GM21423 (cell line): ENCODE measurements at regions not wholly inside any gene's neighbourhood (a gene's known extent, or its start where the extent isn't known, plus 50 kb on each side); places are given as distances from the start of the nearest gene placed in this dataset.

Experiments used
- ATAC-seq: cut with Tn5 transposase; IDR thresholded peaks from one replicate; pipeline ENCODE4 v1.9.1; 2021; ENCODE audit warnings: mild to moderate bottlenecking, moderate library complexity; ENCODE audit not compliant: unreplicated experiment

DNA sequence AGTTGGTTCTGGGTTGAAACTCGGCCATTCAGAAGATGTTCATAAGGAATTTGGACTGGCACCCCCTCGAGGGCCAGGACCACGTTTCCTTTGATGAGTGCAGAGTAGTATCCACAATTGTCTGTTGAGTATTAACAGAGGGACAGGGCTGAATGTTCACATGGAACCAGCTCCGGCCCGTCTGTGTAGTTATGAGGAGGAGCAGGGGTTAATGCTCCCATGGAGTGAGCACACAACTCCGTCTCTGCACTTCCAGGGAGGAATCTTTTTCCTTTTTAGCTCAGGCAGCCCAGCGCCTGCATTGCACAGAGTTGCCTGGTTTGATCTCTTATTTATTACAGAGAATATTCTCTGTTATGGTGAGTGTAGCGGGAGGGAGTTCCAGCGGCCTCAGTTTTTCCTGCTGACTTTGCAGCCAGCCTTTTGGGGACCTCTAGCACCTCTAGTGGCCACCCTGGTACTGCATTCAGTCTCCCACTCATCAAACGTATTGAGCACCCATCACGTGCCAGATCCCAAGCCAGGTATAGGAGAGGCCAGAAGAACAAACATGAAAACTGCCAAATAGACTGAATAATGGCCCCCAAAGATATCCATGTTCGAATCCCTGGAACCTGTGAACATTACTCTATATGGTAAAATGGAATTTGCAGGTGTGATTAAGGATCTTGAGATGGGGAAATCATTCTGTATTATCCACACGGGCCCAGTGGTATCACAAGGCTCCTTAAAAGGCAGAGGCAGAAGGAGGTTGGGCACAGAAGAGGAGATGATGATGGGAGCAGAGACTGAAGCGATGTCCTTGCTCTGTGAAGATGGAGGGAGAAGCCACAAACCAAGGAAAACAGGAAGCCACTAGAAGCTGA is 167.7 kb upstream of the CSF3R start:
- no peak for ATAC-seq

DNA sequence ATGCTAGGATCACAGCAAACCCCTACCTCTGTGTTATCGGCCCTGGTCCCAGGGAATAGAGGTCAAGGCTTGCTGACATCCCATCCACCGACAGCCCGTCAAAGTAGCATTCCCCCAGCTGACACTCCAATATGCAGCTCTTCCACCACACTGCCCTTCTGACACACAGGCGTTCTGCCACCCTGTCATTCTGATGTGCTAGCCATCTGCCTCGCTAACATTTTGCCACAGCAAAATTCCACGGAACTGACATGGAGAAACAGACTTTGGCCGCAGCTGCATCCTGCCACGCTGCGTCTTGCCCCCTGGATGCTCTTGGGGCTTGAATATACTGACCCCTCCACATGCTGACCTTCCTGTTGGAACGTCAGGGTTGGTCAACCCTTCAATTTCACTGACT is 163.2 kb upstream of the CSF3R start:
- ATAC-seq = no peak

DNA sequence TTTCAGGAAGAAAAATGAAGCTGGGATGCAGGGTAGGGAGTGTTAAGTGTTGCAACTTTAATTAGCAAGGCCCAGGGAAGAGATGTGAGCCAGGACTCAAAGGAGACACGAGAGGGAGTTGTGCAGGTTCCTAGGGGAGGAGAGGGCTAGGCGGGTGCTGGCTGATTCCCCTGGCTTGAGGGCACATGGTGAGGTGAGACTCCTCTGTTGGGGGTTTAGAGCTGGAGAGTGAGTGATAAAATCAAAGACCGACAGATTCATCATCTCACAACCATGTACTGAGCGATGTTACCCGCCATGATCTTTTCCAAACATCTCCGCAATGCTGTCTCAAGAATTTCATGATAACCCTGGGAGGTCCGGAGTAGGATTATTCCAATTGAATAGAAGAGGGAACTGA is 161.8 kb upstream of the CSF3R start:
- ATAC-seq = no peak

DNA sequence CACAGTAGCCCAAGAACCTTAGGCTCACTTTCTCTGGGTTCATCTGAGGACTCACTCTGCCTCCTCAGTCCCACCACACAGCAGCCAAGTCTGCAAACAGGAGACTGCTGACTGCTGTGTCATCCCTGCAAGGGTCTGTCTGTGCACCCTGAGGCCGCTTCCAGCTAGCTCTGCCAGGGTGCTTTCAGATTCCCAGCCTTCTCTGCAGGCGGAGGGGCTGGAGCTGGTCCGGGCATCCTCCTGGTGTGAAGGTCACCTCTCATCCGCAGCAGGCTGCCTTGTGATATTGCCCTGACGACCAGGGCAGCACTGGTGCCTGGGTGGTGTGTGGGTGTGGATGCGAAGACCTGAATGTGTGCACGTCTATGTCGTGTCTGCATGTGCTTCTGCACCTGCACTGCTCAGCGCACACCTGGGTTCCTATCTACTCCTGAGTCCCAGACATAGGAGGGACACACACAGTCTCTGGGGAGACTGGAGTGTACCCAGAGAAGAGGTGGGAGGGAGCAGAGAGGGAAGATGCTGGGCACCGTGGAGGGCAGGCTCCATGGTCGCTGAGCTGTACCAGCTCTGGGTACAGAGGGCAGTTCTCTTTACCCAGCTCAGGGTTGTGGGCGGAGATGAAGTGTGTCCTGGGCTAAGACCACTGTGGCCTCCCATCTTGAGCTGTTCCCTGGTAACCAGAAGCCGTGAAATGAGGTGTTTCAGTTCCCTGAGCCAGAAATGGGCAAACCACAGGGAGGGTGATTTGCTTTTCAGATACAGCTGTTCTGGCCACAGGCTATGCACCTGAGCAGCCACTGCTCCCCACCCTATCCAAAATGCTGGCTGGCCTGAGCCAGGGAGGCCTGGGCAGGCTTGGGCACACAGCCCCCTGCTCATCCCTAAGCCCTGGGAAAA is 160.9 kb upstream of the CSF3R start:
- no peak for ATAC-seq

DNA sequence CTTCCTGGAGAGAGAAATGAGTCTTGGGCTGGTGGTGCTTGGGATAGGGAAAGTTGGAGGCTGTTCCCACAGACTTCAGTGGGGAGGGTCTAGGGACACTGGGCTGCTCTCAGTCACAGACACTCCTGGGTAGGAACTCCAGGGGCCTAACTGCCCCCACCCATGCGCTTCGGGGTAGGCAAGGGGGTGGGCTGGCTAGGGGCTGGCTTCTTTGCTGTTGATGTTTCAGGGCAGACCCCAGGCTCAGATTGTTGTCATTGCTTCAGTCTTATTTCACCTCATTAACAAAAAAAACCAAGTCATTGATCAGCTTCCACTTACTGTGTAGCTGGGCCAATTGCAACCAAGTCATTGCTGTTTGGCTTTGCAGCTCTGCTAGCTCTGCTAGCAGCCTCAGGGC is 160.1 kb upstream of the CSF3R start:
- ATAC-seq = no peak

DNA sequence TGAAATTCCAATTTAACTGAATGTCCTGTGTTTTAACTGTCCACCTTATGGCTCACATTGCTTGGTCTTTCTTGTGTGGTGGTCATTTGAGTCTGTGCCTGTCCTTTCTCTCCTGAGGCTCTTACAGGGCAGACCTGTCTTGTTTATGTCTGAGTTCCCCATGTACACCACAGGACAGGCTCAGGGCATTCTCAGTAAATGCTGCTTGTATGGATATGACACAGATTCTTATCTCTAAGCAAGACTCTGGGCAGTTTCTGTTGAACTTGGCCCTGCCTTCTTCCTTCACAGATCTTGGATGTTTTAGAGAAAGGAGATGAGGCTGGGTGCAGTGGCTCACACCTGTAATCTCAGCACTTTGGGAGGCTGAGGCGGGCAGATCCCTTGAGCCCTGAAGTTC is 159.1 kb upstream of the CSF3R start:
- no peak for ATAC-seq

DNA sequence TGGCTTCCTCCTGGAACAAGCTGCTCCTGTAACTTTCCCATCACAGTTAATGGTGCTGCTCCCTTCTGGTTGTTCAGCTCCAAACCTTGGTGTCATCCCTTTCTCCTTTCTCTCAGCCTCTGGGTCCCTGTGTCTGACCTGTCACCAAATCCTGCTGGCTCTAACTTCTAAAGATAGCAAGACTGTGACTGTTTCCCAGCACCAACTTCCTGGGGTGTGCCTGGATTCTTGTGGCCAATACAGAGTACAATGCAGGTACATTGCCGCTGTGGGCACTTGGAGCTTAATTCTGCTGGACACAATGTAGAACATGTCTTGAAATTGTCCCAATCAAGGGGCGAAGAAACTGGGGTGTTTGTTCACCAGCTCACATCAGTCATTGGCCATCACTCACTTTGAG is 156.7 kb upstream of the CSF3R start:
- no peak for ATAC-seq

DNA sequence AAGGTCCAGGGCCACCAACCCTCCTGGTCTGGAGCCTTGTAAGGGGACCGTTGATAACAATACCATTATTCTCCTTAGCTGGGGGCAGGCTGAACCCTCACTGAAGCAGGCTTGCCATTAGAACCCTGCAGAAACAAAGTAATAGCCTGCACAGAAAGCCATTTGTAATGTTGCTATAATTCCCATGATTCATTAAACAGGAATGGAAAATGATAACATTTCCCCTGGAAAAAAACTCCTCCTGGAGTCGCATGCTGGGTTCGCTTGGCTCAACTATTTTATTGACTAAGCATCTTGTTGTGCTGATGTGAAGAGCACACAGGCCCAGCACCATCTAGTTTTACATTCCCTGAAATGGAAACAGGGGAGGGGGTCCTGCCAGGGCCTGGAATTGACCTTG is 155.6 kb upstream of the CSF3R start:
- no peak for ATAC-seq

DNA sequence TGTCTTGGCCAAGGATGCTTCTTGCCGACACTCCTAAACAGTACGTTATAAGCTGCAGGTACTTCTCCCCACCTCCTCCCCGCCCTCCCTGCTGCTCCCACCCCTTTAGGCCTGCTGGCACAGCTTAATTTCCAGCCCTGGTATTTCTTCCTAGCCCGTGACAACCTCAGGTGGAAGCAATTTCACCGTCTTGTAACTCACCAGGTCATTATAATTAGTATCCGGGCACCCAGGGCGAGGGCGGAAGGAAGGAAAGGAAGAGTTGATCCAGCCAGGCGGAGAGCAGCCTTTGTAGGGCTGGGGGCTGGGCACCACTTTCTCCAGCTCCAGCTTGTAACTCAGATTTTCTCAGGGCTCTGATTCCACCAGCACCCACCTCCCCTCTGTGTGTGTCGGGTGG is 153.5 kb upstream of the CSF3R start:
- no peak for ATAC-seq

DNA sequence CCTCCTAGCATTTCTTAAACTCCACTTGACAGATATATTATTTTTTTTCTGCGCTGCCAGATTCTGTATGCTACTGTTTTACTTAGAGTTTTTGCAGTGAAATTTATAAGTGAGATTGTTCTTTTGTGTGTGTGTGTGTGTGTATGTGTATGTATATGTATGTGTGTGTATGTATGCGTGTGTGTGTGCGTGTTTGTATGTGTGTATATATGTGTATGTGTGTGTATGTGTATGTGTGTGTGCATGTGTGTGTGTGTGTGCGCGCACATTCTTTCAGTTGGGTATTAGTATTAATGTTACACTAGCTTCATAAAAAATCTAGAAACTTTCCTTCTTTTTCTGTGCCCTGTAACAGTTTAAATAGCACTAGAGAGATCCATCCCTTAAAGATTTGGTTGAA is 152.6 kb upstream of the CSF3R start:
- no peak for ATAC-seq

DNA sequence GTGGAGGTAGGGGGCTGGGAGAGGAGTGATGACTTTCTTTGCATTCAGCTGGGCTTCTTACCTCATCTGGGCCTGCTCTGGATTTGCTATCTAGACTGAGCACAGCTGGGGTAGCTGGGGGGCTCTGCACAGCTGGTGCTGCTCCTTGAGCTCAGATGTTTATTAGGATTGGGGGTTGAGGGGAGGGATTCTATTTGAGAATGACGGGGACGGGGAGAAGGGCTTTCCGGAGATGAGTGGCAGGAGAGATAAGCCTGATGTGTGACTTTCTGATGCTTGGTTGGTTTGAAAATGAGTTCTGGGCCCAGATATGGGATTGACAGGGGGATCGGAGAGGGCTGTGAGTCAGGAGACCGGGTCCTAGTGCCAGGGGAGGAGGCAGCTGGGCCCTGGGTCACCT is 146.1 kb upstream of the CSF3R start:
- no peak for ATAC-seq

DNA sequence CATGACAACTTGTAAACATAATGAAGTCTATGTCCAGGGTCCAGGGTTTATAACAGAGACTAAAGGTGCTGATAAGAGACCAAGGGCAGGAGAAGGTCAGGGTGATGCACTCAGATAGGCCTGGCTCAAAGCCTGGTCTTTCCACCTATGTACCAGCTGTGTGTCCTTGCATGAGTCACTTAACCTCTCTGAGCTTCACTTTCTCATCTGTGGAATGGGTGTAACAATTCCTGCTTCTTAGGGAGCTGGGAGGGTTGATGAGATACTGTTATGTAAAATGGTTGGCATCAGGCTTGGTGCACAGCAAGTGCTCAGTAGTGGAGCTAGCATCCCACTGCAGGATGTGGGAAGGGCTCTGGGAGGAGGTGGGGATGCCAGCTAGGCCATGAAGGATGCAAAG is 143.7 kb upstream of the CSF3R start:
- ATAC-seq = no peak

DNA sequence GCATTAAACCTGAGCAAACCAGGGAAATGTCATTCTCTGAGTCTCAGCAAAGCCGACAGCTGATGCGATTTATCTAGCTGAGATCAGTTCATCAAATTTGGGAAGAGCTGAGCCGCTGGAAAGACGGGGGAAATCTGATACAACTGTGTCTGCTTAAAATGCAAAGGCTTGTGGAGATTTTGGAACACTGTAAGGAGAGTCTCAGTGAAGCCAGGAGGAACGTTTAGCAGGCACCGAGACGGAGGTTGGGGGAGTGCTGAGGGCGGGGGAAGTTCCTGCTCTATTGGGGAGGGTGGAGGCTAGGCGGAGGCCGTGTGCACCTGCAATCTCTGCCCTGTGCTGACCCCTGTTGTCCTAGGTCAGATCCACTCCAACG is 143.2 kb upstream of the CSF3R start:
- ATAC-seq = no peak

DNA sequence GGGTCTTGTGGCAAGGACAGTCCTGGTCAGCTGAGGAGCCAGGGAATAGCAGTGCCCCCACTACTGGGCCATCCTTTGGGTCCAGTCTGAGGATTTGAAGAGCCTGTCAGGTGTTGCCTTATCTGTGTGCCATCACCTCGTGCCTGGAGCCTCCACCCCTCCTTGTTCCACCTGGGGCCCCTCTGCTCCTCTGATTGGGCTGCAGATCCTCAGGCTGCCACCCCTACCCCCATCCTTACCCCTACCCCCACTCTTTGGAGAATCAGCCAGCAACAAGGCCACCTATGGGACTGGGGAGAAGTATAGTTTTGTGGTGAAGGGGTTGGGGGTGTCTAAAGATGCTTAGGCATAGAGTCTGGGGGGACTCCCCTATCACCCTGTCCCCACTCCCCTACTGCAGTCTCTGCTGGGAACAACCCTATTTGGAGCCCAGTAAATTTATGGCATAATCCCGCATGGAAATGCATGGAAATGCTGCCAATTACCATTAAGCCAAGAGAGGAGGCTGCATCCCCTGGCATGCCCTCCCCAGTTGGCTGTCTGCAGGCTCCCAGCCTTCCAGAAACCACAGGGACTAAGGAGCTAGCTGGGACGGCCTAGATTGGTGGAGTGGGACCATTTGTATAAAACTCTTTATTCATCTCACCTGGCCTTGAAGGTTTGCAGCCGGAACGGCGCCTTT is 142.7 kb upstream of the CSF3R start:
- ATAC-seq = no peak

DNA sequence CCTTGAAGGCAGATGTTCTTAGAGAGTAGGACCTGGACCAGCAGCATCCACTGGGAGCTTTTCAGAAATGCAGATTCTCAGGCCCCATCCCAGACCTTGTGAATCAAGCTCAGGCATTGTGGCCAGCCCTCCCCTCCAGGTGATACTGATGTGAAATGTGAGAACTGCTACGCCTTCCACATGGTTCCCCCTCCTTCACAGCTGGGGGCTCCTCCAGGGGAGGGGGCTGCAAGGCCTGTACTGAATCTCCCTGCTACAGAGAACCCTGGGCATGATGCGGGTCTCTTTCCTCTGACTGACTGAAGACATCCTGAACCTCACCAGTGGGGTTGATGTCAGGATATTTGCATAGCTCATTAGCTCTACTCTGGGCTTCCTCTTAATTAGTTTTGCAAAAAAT is 141.8 kb upstream of the CSF3R start:
- no peak for ATAC-seq

DNA sequence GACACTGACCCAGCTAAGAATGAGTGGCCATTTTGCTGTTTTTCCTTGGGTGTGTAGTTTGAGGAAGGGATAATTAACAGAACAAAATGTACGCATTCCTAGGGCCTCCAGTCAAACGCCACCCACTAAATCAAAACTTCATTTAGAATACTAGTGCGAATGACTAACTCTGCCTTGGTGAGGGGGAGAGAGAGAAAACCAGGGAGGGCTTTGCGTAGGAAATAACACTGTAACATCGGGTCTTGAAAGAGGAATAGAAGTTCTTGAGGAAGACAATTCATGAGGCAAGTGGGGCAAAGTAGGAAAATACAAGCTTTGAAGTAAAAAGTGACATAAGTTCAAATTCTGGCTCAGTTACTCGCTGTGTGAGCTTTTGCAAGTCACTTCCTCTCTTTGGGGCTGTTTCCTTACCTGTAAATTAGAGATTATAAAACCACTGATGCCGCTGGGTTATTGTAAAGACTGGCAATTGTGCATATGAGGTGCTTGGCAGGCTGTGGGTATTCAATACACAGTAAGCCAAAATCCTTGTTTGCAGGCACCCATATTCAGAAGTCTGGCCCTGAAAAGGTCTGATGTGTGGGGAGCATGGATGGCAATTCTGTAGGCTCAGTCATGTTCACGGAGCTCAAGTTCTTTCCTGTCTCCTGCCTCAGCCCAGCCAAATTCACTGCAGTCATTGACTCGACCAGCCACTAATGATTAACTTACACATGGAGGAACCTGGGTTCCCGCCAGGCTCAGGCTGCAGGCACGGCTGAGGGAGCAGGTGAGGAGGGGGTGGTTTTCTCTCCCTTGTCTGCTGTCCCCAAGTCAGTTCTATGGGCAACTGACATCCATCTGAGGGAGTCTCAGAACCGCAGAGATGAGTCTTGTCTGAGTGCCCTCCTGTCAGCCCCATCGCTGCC is 140.3 kb upstream of the CSF3R start:
- no peak for ATAC-seq

DNA sequence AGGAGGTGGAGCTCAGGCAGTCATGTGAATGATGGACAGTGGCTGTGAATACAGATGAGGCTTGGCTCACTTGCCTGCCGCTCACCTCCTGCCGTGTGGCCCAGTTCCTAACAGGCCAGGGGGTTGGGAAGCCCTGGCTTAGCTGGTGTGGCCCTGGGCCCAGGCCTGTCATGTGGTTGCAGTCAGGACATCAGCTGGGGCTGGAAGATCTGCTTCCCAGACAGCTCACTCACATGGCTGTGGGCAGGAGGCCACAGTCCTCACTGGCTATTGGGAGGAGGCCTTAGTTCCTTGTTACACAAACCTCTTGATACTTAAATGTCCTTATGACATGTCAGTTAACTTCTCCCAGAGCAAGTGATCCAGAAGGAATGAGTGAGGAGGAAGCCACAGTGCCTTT is 138.8 kb upstream of the CSF3R start:
- ATAC-seq = no peak

DNA sequence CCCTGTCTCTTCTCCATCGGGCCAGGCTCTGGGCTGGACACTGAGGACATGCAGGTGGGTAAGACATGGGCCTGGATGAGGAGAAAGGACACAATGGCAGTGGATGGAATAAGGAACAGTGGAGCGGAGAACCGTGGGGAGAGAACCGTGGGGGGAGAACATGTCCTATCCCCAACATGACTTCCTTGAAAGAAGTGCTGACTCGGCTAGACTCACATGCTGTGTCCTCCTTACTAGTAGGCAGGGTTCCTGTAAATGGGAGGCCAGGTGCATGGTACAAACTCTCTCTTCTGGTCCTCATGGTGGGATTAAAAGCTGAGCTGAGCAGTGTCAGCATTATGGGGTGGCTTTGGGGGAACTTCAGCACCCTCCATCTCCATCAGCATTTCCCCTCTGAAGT is 137.4 kb upstream of the CSF3R start:
- no peak for ATAC-seq

DNA sequence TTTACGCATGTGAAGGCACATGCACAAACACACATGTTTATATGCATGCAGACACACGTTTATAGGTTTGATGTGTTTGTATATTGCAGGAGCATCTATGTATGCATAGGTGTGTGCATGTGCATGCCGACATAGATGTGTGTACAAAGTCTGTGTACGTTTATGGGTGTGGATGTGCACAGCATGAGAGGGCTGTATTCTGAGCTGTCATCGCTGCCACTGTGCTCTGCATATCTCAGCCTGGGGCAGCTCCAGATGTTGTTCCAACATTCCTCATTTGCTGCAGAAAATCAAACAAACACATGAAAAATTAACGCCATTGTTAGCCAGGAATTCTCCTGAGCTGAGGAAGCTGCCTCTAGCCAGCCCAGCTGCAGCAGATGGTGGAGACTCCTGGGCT is 132.3 kb upstream of the CSF3R start:
- no peak for ATAC-seq

DNA sequence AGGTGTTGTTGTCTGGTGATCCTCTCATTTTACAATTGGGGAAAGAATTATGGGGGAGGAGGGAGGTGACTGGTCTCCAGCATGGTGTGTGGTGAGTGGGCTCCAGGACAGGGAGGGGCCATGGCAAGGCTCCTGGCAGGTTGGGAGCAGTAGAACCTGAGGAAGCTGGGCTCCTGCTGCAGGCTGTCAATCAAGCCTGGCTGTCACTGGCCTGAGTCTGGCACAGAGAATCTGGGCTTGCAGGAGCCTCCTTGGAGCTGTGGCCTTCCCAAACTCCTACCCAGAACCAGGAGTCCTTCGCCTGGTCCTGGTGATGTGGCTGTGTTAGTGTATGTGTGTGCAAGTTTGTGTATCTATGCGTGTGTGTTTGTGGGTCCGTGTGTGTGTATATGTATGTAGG is 131.9 kb upstream of the CSF3R start:
- ATAC-seq = no peak

DNA sequence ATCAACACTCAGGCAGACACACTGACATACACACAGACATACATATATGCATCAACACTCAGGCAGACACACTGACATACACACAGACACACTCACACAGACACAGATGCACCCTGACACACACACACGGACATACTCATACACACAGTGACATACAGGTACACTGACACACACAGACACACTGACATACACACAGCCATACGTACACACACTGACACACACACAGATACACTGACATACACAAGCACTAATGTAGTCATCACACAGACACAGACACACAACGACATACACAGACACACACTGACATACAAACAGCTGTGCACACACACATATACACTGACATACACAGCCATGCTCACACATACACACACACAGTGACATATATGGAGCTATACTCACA is 131.0 kb upstream of the CSF3R start:
- no peak for ATAC-seq
